NCI-H2107 treated with DMSO at 0.1 percent for 48 hours (cell line): ENCODE measurements at regions not wholly inside any gene's neighbourhood (a gene's known extent, or its start where the extent isn't known, plus 50 kb on each side); places are given as distances from the start of the nearest gene placed in this dataset.
"Not testable (repeated sequence)": the region's sequence is repeated elsewhere in the genome, so short reads cannot be mapped to it uniquely, and the experiment has no call there.

ENCODE experiments used
- DNase-seq: peaks from one replicate; lab custom pipeline; 2025; ENCODE audit not compliant: unreplicated experiment; lab: John Stamatoyannopoulos, UW

DNA sequence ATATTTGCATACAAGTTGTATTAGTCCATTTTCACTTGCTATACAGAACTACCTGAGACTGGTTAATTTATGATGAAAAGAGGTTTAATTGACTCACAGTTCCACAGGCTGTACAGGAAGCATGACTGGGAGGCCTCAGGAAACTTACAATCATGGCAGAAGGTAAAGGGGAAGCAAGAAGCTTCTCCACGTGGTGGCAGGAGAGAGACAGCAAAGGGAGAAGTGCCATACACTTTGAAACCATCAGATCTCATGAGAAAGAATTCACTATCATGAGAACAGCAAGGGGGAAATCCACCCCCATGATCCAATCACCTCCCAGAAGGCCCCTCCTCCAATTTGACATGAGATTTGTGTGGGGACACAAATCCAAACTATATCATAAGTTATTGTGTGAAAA, 506.7 kb upstream of the DPH6 start:
- DNase-seq: not testable (repeated sequence)

DNA sequence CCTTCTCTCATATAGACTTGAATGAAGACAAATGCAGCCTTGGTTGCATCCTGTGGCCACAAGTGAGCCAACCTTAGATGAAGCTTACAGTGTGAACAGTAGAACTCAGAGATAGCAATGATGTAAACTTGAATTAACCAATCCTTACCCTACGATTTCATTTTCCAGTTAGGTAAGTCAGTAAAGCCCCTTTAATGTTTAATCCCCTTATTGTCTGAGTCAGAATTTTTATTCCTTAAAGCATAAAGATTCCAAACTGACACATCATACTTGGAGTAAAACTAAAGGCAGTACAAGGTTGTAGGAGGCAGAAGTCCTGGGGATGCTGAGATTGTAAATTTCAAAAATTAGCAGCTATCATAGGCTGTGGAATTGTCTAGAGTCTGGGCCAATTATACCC, 507.8 kb upstream of the DPH6 start:
- DNase-seq: no peak

DNA sequence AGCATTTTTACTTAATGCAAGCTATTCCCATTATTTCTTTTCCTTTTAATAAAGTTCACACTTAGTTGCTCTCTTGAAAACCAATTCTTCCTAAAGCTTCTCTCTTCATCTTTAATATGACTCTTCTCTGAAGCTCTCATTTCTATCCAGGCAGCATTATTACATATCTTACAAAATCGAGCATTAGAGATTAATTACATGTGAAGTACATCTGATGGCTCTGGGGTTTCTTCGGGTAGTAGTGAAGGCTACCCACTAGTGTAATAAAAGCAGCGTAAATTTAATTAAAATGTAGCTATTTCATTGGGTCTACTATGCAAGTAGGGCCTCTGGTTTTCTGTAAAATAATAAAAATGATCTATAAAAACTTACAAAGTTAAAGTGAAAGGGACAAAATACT, 513.6 kb upstream of the DPH6 start:
- no peak for DNase-seq

DNA sequence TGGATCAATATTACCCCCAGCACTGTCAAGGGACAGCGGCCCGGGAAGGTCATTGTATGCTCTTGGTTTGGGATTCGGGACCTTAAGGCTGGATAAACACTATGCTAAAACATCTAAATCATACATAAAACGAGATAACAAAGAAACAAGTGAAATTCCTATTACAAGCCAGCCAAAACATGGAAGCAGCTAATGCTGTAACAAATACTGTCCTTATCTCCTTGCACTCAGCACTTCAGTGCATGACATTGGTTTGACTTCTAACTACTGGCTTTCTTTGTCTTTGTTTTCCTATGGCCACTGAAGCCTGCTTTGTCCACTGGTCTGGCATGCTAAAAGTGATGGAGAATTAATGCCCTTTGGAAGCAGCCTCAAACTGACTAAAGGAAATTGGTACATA, 516.4 kb upstream of the DPH6 start:
- DNase-seq: no peak

DNA sequence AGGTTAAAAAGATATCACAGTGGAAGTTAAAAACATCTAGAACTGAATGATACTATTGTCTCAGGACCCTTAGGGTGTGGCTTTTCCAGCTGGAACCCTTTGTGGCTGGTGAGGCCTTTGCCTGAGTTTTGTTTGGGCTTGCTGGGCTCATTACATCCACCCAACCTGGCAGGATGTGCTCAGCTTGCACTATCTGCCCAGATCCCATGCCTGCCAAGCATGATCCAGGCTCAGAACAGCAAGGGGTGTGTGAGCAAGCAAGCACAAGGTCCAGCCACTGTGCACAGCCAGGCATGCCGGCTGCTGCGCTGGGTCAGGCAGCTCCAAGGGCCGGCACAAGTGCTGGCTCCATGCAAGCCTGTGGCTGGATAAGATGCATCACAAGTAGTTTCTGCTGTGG, 512.7 kb upstream of the CDIN1 start:
- no peak for DNase-seq

DNA sequence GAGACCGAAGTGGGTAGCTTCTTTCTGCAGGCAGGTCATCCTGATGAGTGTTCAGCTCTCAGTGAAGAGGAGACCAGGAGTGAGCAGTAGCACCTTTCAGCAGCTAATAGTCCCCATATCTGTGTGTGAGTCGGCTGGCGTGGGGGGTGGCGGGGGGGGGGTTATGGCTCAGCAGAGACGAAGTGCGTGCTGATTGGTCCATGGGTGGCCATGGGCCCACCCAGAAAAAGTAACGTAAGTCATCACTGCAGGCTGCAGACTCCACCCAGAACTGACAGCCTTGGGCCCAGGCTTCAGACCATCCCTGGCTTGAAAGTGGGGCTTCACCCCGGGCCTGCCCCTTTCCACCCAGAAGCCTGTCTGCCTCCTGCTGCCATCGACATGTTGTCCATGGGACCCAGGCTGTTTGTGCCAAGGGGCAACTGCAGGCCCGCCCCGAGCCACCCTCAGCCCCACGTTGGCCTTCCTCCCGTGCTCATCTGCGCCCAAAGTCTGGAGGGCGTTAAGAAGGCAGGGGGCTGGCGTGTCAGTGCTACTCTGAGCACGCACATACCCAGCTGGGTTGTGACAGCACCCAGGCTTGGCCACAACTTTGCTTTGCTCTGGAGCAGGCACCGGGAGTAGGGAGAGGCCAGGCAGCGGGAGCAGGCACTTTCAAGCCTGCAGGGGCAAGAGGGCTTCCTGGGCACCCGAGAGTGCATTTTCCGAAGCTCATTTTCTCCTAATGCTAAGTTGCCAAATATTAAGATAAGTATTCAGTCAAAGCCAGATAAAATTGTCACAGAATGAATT, 511.7 kb upstream of the CDIN1 start:
- DNase-seq: no peak

DNA sequence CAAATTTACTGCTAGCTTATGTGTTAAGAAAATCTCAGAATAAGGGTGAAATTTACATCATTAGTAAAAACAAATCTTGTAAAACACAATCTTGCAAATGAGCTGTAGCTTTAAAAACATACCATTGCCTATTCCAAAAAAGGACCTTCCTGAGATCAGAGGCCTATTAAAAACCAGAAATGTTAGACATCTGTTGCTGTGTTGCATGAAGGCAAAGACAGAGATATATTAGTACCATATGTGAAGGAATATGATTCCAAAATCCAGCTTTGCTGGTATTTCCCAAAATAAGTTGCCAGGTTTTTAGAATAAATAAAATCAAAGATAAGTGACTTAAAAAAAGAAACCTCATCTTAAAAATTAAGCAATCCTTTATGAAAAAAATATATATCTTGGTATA, 504.1 kb upstream of the CDIN1 start:
- DNase-seq: no peak

DNA sequence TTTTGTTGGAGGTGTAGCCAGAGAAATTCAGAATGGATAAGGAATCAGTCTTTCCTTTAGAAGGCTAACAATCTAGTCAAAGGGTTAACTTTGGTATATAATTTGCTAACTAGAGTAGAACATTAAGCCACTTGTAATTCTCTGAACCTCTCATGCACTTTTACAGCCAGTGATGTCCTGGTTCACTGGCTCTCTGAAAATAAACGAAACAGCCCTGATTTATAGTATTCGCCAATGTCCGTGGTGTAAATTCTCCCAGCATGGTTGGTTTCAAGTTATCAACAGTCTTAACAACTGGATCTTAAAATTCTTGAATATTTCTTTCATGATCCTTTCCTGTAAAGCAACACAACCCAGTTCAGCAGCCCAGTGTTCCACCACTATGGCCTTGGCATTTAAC, 500.4 kb upstream of the CDIN1 start:
- no peak for DNase-seq

DNA sequence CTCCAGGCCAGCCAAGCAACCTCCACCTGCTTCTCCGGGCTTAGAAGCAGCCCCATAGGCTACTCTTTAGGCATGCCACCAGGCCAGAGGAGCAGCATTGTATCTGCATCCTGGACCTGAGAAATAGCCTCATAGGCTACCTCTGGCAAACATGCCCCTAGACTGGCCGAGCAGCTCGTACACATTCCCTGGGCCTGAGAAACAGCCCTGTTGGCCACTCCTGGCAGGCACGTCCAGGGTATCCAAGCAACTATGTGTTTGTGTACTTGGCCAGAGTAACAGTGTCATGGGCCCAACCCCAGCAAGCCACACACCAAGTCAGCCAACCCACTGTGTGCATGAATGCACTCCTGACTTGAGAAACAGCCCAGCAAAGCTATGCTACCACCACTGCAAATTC, 498.7 kb upstream of the CDIN1 start:
- no peak for DNase-seq

DNA sequence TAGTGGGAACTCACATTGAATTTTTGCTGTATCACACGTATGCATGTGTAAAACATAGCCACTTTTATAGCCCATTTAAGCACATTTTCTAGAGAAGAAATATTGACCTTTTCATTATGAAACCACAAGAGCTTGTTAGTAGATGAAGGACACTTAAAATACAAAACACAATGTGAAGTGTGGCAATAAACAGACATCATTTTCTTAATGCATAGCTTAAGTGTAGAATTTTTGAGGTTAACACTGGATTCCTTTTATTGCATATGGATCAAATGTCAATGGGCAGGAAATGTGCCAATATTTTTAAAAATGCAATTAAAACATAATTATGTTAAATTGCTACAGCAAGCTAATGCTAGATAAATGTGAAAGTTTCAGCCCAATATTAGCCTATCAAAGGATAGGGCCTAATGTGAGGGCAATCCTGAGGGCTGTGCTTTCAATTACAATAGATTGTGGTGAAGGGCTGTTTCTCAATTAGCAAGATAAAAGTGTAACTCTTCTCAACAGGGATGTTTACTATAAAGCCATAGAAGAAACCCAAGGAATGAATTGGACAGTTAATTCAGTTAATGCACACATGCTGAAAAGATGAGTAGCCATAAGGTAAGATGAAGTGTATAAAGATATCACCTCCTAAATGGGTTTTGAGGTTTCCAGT, 489.0 kb upstream of the CDIN1 start:
- DNase-seq: peak; percentile 49

DNA sequence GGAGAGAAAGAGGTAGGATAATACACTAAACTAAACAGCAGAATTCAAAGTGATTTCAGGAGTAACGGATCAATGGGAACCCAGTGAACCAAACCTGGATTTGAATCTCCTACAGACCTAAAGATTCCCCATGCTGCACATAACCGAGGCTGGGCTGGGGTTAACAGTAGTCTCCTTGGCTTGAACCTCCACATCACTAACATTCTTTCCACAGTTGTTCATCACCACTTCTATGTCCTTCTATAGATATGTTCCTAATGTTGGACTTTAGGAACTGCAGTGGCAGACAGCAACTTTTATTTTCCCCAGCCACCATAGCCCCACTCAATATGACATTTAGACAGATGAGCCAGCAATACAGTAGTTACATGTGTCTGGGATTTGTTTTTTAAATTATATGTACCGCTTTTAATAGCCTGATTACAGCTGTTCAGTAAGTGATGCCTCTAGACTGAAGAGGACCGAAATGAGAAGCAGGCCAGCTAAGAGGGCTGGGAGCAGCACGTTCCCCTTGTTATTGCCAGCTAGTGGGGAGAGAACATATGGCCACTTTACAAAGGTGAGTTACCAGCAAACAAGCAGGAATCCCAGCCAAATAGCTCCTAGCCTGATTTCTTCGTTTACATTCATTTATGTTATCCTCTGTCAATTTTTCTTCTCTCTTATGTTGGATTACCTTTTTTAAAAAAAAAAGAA, 472.6 kb upstream of the CDIN1 start:
- DNase-seq: no peak

DNA sequence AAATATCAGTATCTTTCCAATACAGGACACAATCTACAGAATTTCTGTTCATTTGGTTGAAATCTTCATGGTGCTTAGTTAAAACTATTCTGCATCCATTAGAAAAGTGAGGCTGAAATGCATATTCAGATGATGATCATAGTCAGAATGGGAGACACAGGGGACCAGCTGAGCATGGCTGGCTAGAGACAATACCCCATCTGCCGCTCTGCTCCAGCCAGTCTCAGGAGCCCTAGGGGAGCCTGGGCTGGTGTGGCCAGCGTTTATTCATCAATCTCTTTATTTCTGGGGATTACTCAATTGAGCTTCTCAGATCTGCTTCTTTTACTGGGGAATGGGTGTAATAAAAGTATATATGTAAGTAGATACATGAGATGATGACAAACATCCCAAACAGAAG, 470.9 kb upstream of the CDIN1 start:
- DNase-seq: no peak

DNA sequence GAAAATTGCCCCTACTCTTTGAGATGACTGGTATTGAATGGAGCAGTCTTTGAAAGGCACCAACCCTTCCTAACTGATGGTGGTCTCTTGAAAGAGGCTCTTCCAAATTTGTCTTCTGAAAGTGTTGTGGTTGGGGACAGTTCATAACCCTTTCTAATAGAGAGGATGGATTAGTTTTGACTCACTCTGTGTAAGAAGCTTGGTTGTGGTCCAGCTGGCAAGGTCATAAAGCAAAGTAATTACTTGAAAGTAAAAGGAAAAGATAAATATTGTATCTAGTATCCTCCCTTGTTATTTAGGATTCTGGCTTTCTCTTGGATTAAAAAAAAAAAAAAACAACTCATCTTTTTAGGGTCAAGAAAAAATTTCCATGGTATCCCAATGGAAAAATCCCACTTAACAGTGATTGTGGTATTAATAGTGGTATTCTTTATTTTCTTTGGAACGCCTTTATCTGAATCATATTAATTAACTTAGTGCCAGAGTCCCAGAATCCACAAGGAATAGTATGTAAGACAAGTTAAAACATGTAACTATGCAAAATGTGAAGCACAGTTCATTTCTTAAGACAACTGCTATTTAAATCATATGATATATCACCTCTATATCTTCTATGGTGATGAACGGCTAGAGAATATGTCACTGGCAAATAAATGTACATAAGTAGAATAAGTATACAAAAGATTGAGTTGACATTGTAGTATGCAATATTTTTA, 469.3 kb upstream of the CDIN1 start:
- no peak for DNase-seq

DNA sequence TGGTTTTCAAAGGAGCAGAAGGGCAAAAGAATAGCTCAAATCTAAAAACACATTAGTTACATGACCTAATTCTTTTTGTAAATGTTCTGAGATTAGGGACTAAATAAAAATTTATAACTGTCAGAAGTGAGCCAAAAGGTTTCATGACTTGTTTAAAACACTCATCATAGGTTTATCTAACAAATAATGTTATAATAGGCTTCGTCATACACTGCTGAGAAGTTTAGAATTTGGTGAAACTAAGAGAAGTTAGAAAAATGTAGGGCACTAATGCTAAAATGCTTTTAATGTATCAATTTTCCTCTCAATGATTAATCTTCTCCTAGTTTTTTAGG, 468.8 kb upstream of the CDIN1 start:
- no peak for DNase-seq

DNA sequence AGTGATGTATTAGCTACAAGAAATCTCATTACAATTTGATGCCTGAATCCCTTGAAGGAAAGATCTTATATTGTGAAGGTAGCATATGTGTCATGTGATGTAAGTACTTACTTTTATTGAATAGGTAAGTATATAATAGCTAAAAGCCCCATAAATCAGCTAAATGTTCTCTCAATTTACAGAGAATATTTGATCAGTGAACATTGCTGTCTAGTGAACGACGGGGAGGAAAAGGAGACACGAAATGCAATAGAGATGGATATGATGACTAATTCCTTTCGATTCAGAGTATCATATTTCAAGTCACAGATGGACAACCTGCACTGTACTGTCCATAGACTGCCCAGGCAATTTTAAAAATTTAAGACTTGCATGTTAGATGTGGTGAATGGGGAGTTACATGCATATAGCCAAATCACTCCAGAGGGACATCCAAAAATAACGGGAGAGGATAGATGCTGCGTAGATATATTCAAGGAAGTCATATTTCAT, 462.1 kb upstream of the CDIN1 start:
- DNase-seq: no peak

DNA sequence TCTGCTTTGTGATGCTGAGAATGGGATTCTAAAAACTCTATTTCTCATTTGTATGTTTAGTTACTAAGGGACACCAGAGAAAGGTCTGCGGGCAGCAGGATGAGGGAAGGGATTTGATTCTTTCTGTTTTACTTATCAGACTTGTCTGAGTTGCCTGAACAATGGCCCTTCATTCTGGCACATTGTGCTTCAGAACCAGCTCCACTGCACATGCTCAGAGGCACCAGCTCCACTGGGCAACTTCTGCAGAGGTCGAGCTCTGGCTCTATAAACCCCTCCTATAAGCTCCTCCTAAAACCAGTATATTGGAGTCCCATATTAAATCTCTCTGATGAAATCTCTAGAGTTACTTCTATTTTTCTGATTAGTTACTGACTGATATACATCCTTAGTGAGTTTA, 453.2 kb upstream of the CDIN1 start:
- DNase-seq: no peak

DNA sequence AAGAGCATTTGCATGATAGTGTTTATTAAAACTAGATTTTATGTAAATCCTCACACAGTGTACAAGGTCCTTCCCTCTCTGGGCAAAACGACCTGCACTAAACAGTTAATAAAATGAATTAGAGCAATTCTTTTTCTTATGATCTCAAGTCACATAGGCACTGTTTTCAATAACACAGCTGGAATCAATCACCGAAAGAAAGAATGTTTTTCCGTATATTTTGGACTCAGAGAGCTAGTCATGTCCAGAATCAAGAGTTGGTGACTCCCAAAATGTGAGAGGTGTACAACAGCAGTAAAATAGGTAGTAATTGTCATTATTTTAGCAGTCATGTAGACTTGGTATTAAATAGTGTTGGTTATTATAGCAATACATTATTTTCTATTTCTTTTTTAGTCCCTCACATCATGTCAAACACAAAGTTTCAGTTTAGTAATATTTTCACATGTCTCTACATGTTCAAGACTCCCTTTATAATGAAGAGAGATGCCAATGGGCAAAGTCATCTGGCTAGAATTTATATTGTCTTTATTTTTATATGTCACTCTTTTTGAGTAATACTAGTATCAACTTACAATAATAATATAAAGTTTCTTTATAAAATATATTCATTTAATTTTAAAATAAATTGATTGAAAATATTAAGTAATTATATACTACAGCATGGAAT, 448.6 kb upstream of the CDIN1 start:
- DNase-seq: no peak

DNA sequence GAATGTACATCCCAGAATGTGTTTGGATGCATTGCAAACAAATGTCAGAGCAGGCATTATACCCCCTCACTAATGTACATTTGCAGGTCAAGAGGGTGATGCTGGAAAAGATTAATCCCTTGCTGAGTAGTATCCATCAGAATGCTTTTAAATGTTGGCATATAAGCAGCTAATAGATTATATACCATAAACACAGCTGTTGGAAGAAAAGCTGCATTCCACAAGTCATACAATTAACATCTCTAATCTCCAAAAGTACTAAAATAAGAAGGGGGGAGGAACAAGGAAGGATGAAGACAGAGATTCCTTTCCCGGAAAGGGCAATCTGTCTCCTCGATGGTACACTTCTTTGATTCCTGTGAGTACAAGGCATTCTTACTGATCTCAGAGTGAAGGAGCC, 445.7 kb upstream of the CDIN1 start:
- DNase-seq: no peak

DNA sequence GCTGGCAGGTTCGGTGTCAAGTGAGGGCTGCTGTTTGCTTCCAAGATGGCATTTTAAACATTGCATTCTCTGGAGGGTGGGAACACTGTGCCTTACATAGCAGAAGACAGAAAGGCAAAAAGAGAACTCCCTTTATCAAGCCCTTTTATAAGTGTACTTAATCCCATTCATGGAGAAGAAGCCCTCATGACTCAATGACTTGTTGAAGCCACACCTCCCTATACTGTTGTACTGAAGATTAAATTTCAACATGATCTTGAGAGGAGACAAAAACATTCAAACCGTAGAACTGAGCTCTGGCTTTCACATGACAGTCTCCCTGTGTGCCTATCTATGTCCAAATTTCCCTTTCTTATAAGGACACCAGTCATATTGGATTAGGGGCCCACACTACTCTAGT, 443.4 kb upstream of the CDIN1 start:
- DNase-seq: no peak

DNA sequence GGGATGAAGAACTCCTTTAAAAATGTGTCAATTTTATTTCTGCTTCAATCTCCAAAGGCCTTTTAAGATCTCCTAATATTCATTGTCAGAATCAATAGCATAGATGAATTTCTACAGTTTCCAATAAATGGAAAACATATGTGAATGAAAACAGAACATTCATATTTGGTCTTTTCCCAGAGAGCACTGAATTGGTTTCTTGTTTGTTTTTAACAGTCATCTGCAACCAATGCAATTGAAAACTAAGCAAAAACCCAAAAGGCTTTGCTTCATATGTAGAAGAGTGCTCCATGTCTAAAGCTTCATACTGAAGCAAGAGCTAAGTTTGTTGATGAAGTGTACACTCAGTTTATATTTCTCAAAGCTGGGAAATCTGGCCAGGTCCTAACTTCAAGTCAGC, 426.5 kb upstream of the CDIN1 start:
- no peak for DNase-seq

DNA sequence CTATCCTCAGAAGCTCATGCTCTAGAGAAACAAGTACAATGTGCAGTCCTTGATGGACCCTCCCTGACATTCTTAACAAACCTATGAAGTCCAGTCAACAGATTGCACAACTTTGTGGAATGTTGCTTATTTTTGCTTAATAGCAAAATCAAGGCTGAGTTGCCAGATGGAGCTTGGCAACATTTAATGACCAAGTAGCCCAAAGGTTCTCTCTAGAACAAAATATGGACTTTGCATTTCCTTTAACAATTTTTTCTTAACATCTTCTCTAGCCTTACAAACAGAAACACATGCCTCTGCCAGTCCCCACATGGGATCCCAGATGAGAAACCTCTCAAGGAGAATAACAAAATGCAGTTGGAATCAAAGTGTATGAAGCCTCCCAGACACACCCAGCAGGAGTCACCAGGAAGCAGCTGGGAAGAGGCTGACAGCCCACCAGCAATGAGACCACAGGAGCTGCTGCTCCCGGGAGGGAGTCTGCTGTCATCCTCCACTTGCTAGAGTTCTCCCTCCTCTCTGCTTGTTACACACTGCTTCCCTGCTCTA, 422.5 kb upstream of the CDIN1 start:
- DNase-seq: no peak
